Transverse colon (tissue), 4 donors: ENCODE measurements at regions not wholly inside any gene's neighbourhood (a gene's known extent, or its start where the extent isn't known, plus 50 kb on each side); places are given as distances from the start of the nearest gene placed in this dataset.
"Not testable (repeated sequence)": the region's sequence is repeated elsewhere in the genome, so short reads cannot be mapped to it uniquely, and the experiment has no call there.

Source experiments
- DNase-seq: peaks from one replicate; pipeline ENCODE4 v3.0.0-alpha.2; 2019
- H3K27ac ChIP-seq, 4 donors: fragments of 200-600 bp; sonication (generic); 2 replicates each; pipeline ENCODE4 v1.5.1; 2016 to 2018; ENCODE audit warnings: inconsistent platforms in 4 of 4
- H3K27me3 ChIP-seq: fragments of 200-600 bp; sonication (generic); 2 replicates; pipeline ENCODE4 v1.5.1; 2017; ENCODE audit warnings: inconsistent platforms
- H3K36me3 ChIP-seq, 4 donors: fragments of 200-600 bp; sonication (generic); 2 replicates each; pipeline ENCODE4 v1.5.1; 2017 to 2019; ENCODE audit warnings: inconsistent platforms in 4 of 4
- H3K4me1 ChIP-seq, 4 donors: fragments of 200-600 bp; sonication (generic); 2 replicates each; pipeline ENCODE4 v1.5.1; 2017 to 2020; ENCODE audit warnings: inconsistent platforms in 4 of 4
- H3K4me3 ChIP-seq, 4 donors: fragments of 200-600 bp; sonication (generic); 1 replicate in 1 of 4; 2 replicates in 3 of 4; pipeline versions ENCODE4 v1.5.1 to v1.6.1; 2017 to 2019; ENCODE audit warnings: inconsistent platforms in 4 of 4
- H3K9me3 ChIP-seq, 2 donors: fragments of 200-600 bp; sonication (generic); 2 replicates each; pipeline ENCODE4 v1.5.1; 2017 to 2019; ENCODE audit warnings: inconsistent platforms in 2 of 2
- EP300 ChIP-seq: sonication (generic); formaldehyde crosslinking; IDR thresholded peaks from one replicate; pipeline ENCODE4 v1.6.1; 2017; ENCODE audit warnings: antibody characterized with exemption, low read depth
- POLR2A ChIP-seq: fragments of 450-650 bp; IDR thresholded peaks from one replicate; pipeline ENCODE4 v1.6.1; 2016; ENCODE audit warnings: antibody characterized with exemption, mild to moderate bottlenecking, moderate library complexity
- POLR2AphosphoS5 ChIP-seq, 3 donors: sonication (generic); formaldehyde crosslinking; IDR thresholded peaks; one replicate each; pipeline ENCODE4 v1.6.1; 2016; ENCODE audit warnings: antibody characterized with exemption in 3 of 3
- WGBS, 2 donors: methylation state at CpG; one replicate each; pipeline ENCODE4 v1.1.5; 2018; ENCODE audit warnings: low coverage in 1 of 2; 5-methylcytosine and 5-hydroxymethylcytosine counted together
- in situ Hi-C, 4 donors: fragments of 200-750 bp; cut with MboI; loops; one replicate each; pipeline versions ENCODE4 v1.15.0 to v1.15.1; 2017; ENCODE audit warnings: low sequenced_read_pairs in 3 of 4, low pct_ligation_motif_present in 1 of 4, low pct_unique_long_range_greater_than_20kb in 1 of 4
- intact Hi-C: fragments of 100-400 bp; cut with DNase I; formaldehyde crosslinking; loops from one replicate; pipeline ENCODE4 v1.15.1; 2023; ENCODE audit warnings: low total_unique reads
- TF ChIP-seq, protein P1 (sequence below), 5 experiments: fragments of 200-600 bp in 3 of 5; fragments of 450-650 bp in 2 of 5; sonication (generic) in 3 of 5; IDR thresholded peaks; 1 replicate in 2 of 5; 2 replicates in 3 of 5; pipeline ENCODE4 v1.5.1; 2016 to 2017; ENCODE audit warnings: antibody characterized with exemption in 5 of 5, inconsistent platforms in 3 of 5, mild to moderate bottlenecking in 2 of 5, moderate library complexity in 1 of 5

- WGBS, 2 donors, result 54 to 61% methylated on average over 2 of the region's 2 CpGs
Observed at GRCh38 chr17:69684251-69684650, 269.8 kb downstream of the MAP2K6 start.

DNA sequence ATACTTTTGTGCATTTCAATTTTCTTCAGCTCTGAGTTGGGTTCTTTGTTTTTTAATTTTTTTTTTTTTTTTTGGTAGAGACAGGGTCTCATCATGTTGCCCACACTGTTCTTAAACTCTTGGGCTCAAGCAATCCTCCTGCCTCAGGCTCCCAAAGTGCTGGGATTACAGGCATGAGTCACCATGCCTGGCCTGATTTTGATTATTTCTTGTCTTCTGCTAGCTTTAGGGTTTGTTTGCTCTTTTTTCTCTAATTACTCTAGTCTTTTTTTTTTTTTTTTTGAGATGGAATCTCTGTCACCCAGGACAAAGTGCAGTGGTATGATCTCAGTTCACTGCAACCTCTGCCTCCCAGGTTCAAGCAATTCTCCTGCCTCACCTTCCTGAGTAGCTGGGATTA is 270.7 kb downstream of the MAP2K6 start:
- H3K4me1 ChIP-seq, H3K27ac ChIP-seq, H3K9me3 ChIP-seq, in situ Hi-C loops, H3K36me3 ChIP-seq, intact Hi-C loops, H3K27me3 ChIP-seq, H3K4me3 ChIP-seq, DNase-seq: not testable (repeated sequence)

More at GRCh38 chr17:69684251-69684650, 269.8 kb downstream of the MAP2K6 start:
- in situ Hi-C loops (no loop called here), intact Hi-C loops (loop anchor here (5.0 kb wide), 1 partner anchor 188 kb away; no protein-coding TSS in a partner anchor)
- Histone ChIP-seq H3K4me1 (no peaks in the 10 kb centered on the region), H3K27me3 (no peaks in the 10 kb centered on the region), H3K36me3 (no peaks in the 10 kb centered on the region), H3K4me3 (no peak overlapping the region), H3K27ac (no peak overlapping the region), H3K9me3 (no peaks in the 10 kb centered on the region)
- DNase-seq, result no peak
- TF ChIP-seq, protein P1, sequence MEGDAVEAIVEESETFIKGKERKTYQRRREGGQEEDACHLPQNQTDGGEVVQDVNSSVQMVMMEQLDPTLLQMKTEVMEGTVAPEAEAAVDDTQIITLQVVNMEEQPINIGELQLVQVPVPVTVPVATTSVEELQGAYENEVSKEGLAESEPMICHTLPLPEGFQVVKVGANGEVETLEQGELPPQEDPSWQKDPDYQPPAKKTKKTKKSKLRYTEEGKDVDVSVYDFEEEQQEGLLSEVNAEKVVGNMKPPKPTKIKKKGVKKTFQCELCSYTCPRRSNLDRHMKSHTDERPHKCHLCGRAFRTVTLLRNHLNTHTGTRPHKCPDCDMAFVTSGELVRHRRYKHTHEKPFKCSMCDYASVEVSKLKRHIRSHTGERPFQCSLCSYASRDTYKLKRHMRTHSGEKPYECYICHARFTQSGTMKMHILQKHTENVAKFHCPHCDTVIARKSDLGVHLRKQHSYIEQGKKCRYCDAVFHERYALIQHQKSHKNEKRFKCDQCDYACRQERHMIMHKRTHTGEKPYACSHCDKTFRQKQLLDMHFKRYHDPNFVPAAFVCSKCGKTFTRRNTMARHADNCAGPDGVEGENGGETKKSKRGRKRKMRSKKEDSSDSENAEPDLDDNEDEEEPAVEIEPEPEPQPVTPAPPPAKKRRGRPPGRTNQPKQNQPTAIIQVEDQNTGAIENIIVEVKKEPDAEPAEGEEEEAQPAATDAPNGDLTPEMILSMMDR (IDR thresholded peaks at IDR 0.05), result no peak
- no peak for TF ChIP-seq POLR2AphosphoS5 (IDR thresholded peaks at IDR 0.05)
- TF ChIP-seq POLR2A, result no peak
- TF ChIP-seq EP300, result no peak

DNA sequence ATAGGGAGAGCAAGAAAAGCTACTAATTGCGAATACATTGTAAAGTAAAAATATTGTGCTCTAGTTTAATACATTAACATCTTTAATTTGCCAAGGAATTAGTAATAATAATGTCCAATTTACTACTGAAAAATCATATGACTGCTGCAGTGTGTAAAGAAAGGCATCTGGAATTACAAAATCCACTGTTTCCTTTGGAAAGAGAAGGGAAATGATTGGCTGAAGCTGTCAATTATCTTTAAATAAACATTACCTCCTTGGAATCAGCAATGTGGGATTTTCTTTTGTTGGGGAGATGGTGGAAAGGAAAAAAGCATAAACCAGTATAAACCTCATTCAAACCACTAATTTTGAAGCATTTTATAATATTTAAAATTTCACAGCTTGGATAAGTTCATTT is 276.0 kb downstream of the MAP2K6 start:
- intact Hi-C loops, result no loop called here
- Histone ChIP-seq H3K4me3 (no peak overlapping the region), H3K27ac (no peak overlapping the region), H3K9me3 (no peaks in the 10 kb centered on the region), H3K4me1 (no peaks in the 10 kb centered on the region), H3K27me3 (no peaks in the 10 kb centered on the region), H3K36me3 (no peaks in the 10 kb centered on the region)
- no peak for DNase-seq
- 87 to 93% methylated on average over 1 of the region's 1 CpG for WGBS, 2 donors
- TF ChIP-seq POLR2AphosphoS5 (IDR thresholded peaks at IDR 0.05), result no peak
- no peak for TF ChIP-seq POLR2A
- TF ChIP-seq, protein P1 (IDR thresholded peaks at IDR 0.05), result no peak
- no peak for TF ChIP-seq EP300
- in situ Hi-C loops, result no loop called here

DNA sequence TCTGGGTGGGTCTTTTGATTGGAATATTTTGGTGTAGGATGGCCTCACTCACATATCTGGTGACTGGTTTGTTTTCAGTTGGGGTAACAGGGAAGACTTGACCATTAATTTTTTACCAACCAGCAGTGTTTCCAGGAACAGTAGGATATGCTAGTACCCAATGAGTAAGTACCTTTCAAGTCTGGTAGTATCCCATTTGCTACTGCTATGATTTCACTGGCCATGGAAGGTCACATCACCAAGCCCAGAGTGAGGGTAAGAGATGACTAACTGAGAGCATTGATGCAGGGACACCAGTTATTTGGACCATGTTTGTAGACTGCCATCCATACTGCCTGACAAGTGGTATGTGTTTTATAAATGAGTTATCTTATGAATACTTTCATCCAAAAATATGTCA is 277.7 kb downstream of the MAP2K6 start:
- in situ Hi-C loops, result no loop called here
- H3K4me1 ChIP-seq, result no peaks in the 10 kb centered on the region
- H3K4me3 ChIP-seq, result no peak overlapping the region
- intact Hi-C loops, result no loop called here
- no peak for TF ChIP-seq POLR2A
- no peak for TF ChIP-seq EP300
- no peaks in the 10 kb centered on the region for H3K9me3 ChIP-seq
- DNase-seq, result no peak
- no peaks in the 10 kb centered on the region for H3K36me3 ChIP-seq
- no peak overlapping the region for H3K27ac ChIP-seq
- H3K27me3 ChIP-seq, result no peaks in the 10 kb centered on the region

DNA sequence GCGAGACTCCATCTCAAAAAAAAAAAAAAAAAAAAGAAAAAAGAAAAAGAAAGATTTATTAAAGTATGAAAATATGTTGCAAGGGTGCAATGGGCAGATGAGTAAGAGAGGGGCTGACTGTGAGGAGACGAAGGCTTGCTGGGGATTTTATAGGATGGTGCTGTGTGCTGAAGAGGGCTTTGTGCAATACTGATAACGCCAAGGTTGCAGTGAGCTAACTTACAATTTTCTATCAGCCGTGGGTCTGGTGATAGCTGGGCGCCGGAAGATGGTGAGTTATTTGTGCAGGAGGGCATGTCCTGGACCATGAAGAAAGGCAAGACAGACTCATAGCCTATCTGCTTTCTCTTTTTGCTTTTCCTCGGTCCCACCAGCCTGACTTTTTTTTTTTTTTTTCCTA is 281.1 kb downstream of the MAP2K6 start:
- peaks cover 6 to 10% of the 10 kb centered on the region in 2 donors for H3K9me3 ChIP-seq
- H3K27ac ChIP-seq, result no peak overlapping the region
- in situ Hi-C loops, result no loop called here
- no peak overlapping the region for H3K4me3 ChIP-seq
- intact Hi-C loops, result no loop called here
- H3K4me1 ChIP-seq, result no peaks in the 10 kb centered on the region
- TF ChIP-seq POLR2AphosphoS5 (IDR thresholded peaks at IDR 0.05) (no peak), POLR2A (no peak), EP300 (no peak)
- TF ChIP-seq, protein P1 (IDR thresholded peaks at IDR 0.05), result no peak
- H3K36me3 ChIP-seq, result no peaks in the 10 kb centered on the region
- no peak for DNase-seq
- WGBS, 2 donors, result 89% methylated on average over 6 to 7 of the region's 7 CpGs
- no peaks in the 10 kb centered on the region for H3K27me3 ChIP-seq
